ENCODE measurements at regions not wholly inside any gene's neighbourhood (a gene's known extent, or its start where the extent isn't known, plus 50 kb on each side); places are given as distances from the start of the nearest gene placed in this dataset.

DNA sequence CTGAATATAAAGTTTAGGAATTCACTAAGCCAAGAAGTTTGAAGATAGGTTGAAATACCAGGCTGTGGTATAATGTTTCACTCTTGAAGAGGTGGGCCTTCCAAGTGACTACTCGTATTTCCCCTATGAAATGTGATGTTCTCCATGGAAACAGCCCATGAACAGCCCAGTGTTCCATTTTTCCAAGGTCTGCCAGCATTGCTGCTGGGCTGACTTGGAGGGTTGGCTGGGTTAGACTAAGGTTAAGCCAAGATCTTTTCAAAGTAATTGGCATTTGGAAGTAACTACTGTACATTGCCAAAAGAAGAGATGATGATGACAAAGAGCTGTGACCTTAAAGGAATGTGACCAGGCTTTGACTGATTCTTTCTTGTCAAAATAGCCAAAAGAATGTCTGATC, 73.8 kb downstream of the RPE65 start:
- Mint-ChIP-seq H3K27me3 (no peaks in the 10 kb centered on the region), H3K36me3 (ENCODE audit: low read depth) (no peaks in the 10 kb centered on the region), H3K9me3 (peaks cover 3% of the 10 kb centered on the region), H3K4me1 (ENCODE audit: low read depth) (no peaks in the 10 kb centered on the region), H3K4me3 (no peak overlapping the region), H3K27ac (no peak overlapping the region)
- intact Hi-C loops (cut with DNase I, micrococcal nuclease): no loop called here
- H3K4me1 ChIP-seq (ENCODE audit: insufficient read depth, low read length): no peaks in the 10 kb centered on the region
- no peak for ATAC-seq (ENCODE audit: poor library complexity)
- no peak for DNase-seq
- POLR2A ChIA-PET: no interaction called here
- TF ChIP-seq, protein P1, sequence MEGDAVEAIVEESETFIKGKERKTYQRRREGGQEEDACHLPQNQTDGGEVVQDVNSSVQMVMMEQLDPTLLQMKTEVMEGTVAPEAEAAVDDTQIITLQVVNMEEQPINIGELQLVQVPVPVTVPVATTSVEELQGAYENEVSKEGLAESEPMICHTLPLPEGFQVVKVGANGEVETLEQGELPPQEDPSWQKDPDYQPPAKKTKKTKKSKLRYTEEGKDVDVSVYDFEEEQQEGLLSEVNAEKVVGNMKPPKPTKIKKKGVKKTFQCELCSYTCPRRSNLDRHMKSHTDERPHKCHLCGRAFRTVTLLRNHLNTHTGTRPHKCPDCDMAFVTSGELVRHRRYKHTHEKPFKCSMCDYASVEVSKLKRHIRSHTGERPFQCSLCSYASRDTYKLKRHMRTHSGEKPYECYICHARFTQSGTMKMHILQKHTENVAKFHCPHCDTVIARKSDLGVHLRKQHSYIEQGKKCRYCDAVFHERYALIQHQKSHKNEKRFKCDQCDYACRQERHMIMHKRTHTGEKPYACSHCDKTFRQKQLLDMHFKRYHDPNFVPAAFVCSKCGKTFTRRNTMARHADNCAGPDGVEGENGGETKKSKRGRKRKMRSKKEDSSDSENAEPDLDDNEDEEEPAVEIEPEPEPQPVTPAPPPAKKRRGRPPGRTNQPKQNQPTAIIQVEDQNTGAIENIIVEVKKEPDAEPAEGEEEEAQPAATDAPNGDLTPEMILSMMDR (IDR thresholded peaks at IDR 0.05): no peak
- CTCF ChIA-PET: no interaction called here
- peaks cover 0 to 9% of the 10 kb centered on the region in 2 experiments for H3K9me3 ChIP-seq (ENCODE audit: control insufficient read depth in 1 of 2, insufficient read depth in 1 of 2, low read length in 2 of 2)
- H3K27ac ChIP-seq (ENCODE audit: low read depth in 1 of 2, low read length in 2 of 2): no peak overlapping the region
- no peaks in the 10 kb centered on the region for H3K36me3 ChIP-seq (ENCODE audit: insufficient read depth, low read length)
- H3K4me3 ChIP-seq (ENCODE audit: low read length): no peak overlapping the region
- no peaks in the 10 kb centered on the region for H3K27me3 ChIP-seq (ENCODE audit: control insufficient read depth in 1 of 2, insufficient read depth in 2 of 2, low read length in 2 of 2)

DNA sequence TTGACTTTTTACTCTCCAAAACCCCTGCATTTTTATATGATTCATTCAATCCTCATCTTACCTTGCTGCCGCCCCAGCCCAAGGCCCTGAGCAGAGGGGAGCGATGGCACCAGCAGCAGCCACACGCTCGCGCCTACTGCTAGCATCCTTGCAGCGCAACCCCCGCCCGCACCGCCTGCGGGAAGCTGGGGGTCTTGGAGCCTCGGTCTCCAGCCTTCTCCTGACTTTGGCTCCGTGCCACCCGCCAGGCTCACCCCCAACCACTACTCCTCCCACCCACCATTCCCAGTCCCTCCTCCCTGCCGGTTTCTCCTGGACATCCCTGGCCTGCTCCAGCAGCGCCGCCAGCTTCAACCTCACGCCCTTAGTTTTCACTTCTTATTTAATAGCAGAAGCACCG, 76.6 kb downstream of the RPE65 start:
- ChIA-PET POLR2A (no interaction called here), CTCF (no interaction called here)
- Mint-ChIP-seq H3K27ac (no peak overlapping the region), H3K27me3 (no peaks in the 10 kb centered on the region), H3K9me3 (peaks cover 3% of the 10 kb centered on the region), H3K4me1 (ENCODE audit: low read depth) (no peaks in the 10 kb centered on the region), H3K4me3 (no peak overlapping the region), H3K36me3 (ENCODE audit: low read depth) (no peaks in the 10 kb centered on the region)
- Histone ChIP-seq H3K4me3 (ENCODE audit: low read length) (no peak overlapping the region), H3K4me1 (ENCODE audit: insufficient read depth, low read length) (no peaks in the 10 kb centered on the region), H3K9me3 (ENCODE audit: control insufficient read depth in 1 of 2, insufficient read depth in 1 of 2, low read length in 2 of 2) (peaks cover 0 to 9% of the 10 kb centered on the region in 2 experiments), H3K27me3 (ENCODE audit: control insufficient read depth in 1 of 2, insufficient read depth in 2 of 2, low read length in 2 of 2) (no peaks in the 10 kb centered on the region), H3K36me3 (ENCODE audit: insufficient read depth, low read length) (no peaks in the 10 kb centered on the region), H3K27ac (ENCODE audit: low read depth in 1 of 2, low read length in 2 of 2) (no peak overlapping the region)
- DNase-seq (no peak), ATAC-seq (ENCODE audit: poor library complexity) (no peak)
- intact Hi-C loops (cut with DNase I, micrococcal nuclease): no loop called here
- TF ChIP-seq, protein P1 (IDR thresholded peaks at IDR 0.05): no peak

- no peak overlapping the region for H3K4me3 Mint-ChIP-seq
- Histone ChIP-seq H3K4me1 (ENCODE audit: insufficient read depth, low read length) (no peaks in the 10 kb centered on the region), H3K9me3 (ENCODE audit: control insufficient read depth in 1 of 2, insufficient read depth in 1 of 2, low read length in 2 of 2) (peaks cover 0 to 9% of the 10 kb centered on the region in 2 experiments), H3K27ac (ENCODE audit: low read depth in 1 of 2, low read length in 2 of 2) (no peak overlapping the region), H3K27me3 (ENCODE audit: control insufficient read depth in 1 of 2, insufficient read depth in 2 of 2, low read length in 2 of 2) (no peaks in the 10 kb centered on the region), H3K4me3 (ENCODE audit: low read length) (no peak overlapping the region), H3K36me3 (ENCODE audit: insufficient read depth, low read length) (no peaks in the 10 kb centered on the region)
- TF ChIP-seq, protein P1 (IDR thresholded peaks at IDR 0.05): no peak
- H3K27ac Mint-ChIP-seq: no peak overlapping the region
- ATAC-seq (ENCODE audit: poor library complexity): no peak
- peaks cover 3% of the 10 kb centered on the region for H3K9me3 Mint-ChIP-seq
- no peaks in the 10 kb centered on the region for H3K36me3 Mint-ChIP-seq (ENCODE audit: low read depth)
- intact Hi-C loops (cut with DNase I, micrococcal nuclease): no loop called here
- POLR2A ChIA-PET: no interaction called here
- CTCF ChIA-PET: no interaction called here
- no peak for DNase-seq
- no peaks in the 10 kb centered on the region for H3K27me3 Mint-ChIP-seq
- H3K4me1 Mint-ChIP-seq (ENCODE audit: low read depth): no peaks in the 10 kb centered on the region
These were observed 77.3 kb downstream of the RPE65 start for GRCh38 chr1:68372487-68372886.

Data from CD4-positive, alpha-beta T cell (primary cell).